ENCODE measurements at regions not wholly inside any gene's neighbourhood (a gene's known extent, or its start where the extent isn't known, plus 50 kb on each side); places are given as distances from the start of the nearest gene placed in this dataset.

GRCh38 chr16:72536723-72537435 is 364.9 kb upstream of the PMFBP1 start:
- intact Hi-C loops (cut with DNase I): no loop called here
- WGBS, 2 donors: 73 to 96% methylated on average over 2 of the region's 2 CpGs
- H3K4me1 ChIP-seq: peaks cover 0 to 3% (median 0%) of the 10 kb centered on the region in 4 donors

GRCh38 chr16:72532906-72533410 is 361.0 kb upstream of the PMFBP1 start:
- DNase-seq: no peak
- H3K27me3 ChIP-seq: no peaks in the 10 kb centered on the region
- H3K27ac ChIP-seq: no peak overlapping the region
- TF ChIP-seq CTCF (IDR thresholded peaks at IDR 0.05) (no peak), EP300 (IDR thresholded peaks at IDR 0.05) (no peak), POLR2AphosphoS5 (IDR thresholded peaks at IDR 0.05) (no peak), POLR2A (IDR thresholded peaks at IDR 0.05) (no peak)
- 87 to 91% methylated on average over 9 of the region's 9 CpGs for WGBS, 2 donors
- H3K4me1 ChIP-seq: no peaks in the 10 kb centered on the region
- no peak overlapping the region for H3K4me3 ChIP-seq
- no peaks in the 10 kb centered on the region for H3K36me3 ChIP-seq
- H3K9me3 ChIP-seq: no peaks in the 10 kb centered on the region
- intact Hi-C loops (cut with DNase I): no loop called here

More at GRCh38 chr16:72536723-72537435, 364.9 kb upstream of the PMFBP1 start:
- Histone ChIP-seq H3K9me3 (no peaks in the 10 kb centered on the region), H3K4me3 (no peak overlapping the region), H3K27ac (no peak overlapping the region), H3K36me3 (no peaks in the 10 kb centered on the region), H3K27me3 (no peaks in the 10 kb centered on the region)
- DNase-seq: no peak
- TF ChIP-seq CTCF (IDR thresholded peaks at IDR 0.05) (no peak), POLR2A (IDR thresholded peaks at IDR 0.05) (no peak), EP300 (IDR thresholded peaks at IDR 0.05) (no peak), POLR2AphosphoS5 (IDR thresholded peaks at IDR 0.05) (no peak)

GRCh38 chr16:72530434-72530833 is 358.5 kb upstream of the PMFBP1 start:
- no peak for DNase-seq
- H3K4me3 ChIP-seq: no peak overlapping the region
- intact Hi-C loops (cut with DNase I): no loop called here
- TF ChIP-seq EP300 (IDR thresholded peaks at IDR 0.05) (no peak), CTCF (IDR thresholded peaks at IDR 0.05) (no peak), POLR2AphosphoS5 (IDR thresholded peaks at IDR 0.05) (no peak), POLR2A (IDR thresholded peaks at IDR 0.05) (no peak)
- WGBS, 2 donors: 90 to 91% methylated on average over 2 of the region's 2 CpGs
- no peaks in the 10 kb centered on the region for H3K36me3 ChIP-seq
- no peaks in the 10 kb centered on the region for H3K4me1 ChIP-seq
- no peak overlapping the region for H3K27ac ChIP-seq
- no peaks in the 10 kb centered on the region for H3K27me3 ChIP-seq
- H3K9me3 ChIP-seq: no peaks in the 10 kb centered on the region

GRCh38 chr16:72523087-72523486 is 351.1 kb upstream of the PMFBP1 start:
- Histone ChIP-seq H3K4me3 (no peak overlapping the region), H3K36me3 (no peaks in the 10 kb centered on the region), H3K27ac (no peak overlapping the region), H3K4me1 (no peaks in the 10 kb centered on the region), H3K9me3 (peaks cover 0 to 8% (median 3%) of the 10 kb centered on the region in 4 donors), H3K27me3 (no peaks in the 10 kb centered on the region)
- WGBS, 2 donors: 71 to 81% methylated on average over 3 of the region's 3 CpGs
- TF ChIP-seq EP300 (IDR thresholded peaks at IDR 0.05) (no peak), POLR2A (IDR thresholded peaks at IDR 0.05) (no peak), CTCF (IDR thresholded peaks at IDR 0.05) (no peak), POLR2AphosphoS5 (IDR thresholded peaks at IDR 0.05) (no peak)
- intact Hi-C loops (cut with DNase I): no loop called here
- no peak for DNase-seq

Measured in sigmoid colon (tissue), 6 donors.